ENCODE measurements at regions not wholly inside any gene's neighbourhood (a gene's known extent, or its start where the extent isn't known, plus 50 kb on each side); places are given as distances from the start of the nearest gene placed in this dataset.
"Not testable (repeated sequence)": the region's sequence is repeated elsewhere in the genome, so short reads cannot be mapped to it uniquely, and the experiment has no call there.

- no peak overlapping the region for H3K4me3 ChIP-seq (ENCODE audit: low read depth, low read length)
- no peak for DNase-seq (ENCODE audit: low read depth)
- TF ChIP-seq, protein P1, sequence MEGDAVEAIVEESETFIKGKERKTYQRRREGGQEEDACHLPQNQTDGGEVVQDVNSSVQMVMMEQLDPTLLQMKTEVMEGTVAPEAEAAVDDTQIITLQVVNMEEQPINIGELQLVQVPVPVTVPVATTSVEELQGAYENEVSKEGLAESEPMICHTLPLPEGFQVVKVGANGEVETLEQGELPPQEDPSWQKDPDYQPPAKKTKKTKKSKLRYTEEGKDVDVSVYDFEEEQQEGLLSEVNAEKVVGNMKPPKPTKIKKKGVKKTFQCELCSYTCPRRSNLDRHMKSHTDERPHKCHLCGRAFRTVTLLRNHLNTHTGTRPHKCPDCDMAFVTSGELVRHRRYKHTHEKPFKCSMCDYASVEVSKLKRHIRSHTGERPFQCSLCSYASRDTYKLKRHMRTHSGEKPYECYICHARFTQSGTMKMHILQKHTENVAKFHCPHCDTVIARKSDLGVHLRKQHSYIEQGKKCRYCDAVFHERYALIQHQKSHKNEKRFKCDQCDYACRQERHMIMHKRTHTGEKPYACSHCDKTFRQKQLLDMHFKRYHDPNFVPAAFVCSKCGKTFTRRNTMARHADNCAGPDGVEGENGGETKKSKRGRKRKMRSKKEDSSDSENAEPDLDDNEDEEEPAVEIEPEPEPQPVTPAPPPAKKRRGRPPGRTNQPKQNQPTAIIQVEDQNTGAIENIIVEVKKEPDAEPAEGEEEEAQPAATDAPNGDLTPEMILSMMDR (conservative IDR thresholded peaks at IDR 0.05; ENCODE audit: low read depth, low read length) = no peak
Observed at GRCh38 chr18:73124175-73124574, 256.4 kb upstream of the NETO1 start.

GRCh38 chr18:73121207-73121606 is 253.4 kb upstream of the NETO1 start:
- TF ChIP-seq, protein P1 (conservative IDR thresholded peaks at IDR 0.05; ENCODE audit: low read depth, low read length) = no peak
- DNase-seq (ENCODE audit: low read depth) = no peak
- no peak overlapping the region for H3K4me3 ChIP-seq (ENCODE audit: low read depth, low read length)

GRCh38 chr18:73120626-73121025 is 252.8 kb upstream of the NETO1 start:
- H3K4me3 ChIP-seq (ENCODE audit: low read depth, low read length) = no peak overlapping the region
- DNase-seq (ENCODE audit: low read depth) = no peak
- TF ChIP-seq, protein P1 (conservative IDR thresholded peaks at IDR 0.05; ENCODE audit: low read depth, low read length) = no peak

DNA sequence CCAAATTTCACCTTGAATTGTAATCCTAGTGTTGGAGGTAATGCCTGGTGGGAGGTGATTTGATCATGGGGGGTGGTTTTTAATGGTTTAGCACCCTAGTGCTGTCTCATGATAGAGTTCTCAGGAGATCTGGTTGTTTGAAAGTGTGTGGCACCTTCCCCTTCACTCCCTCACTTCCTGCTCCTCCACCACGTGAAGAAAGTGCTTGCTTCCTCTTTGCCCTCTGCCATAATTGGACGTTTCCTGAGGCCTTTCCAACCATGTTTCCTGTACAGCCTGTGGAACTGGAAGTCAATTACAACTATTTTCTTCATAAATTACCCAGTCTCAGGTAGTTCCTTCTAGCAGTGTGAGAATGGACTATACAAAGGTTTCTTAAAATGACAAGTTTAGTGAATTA is 251.8 kb upstream of the NETO1 start:
- no peak for DNase-seq (ENCODE audit: low read depth)
- no peak overlapping the region for H3K4me3 ChIP-seq (ENCODE audit: low read depth, low read length)
- TF ChIP-seq, protein P1 (conservative IDR thresholded peaks at IDR 0.05; ENCODE audit: low read depth, low read length) = no peak

DNA sequence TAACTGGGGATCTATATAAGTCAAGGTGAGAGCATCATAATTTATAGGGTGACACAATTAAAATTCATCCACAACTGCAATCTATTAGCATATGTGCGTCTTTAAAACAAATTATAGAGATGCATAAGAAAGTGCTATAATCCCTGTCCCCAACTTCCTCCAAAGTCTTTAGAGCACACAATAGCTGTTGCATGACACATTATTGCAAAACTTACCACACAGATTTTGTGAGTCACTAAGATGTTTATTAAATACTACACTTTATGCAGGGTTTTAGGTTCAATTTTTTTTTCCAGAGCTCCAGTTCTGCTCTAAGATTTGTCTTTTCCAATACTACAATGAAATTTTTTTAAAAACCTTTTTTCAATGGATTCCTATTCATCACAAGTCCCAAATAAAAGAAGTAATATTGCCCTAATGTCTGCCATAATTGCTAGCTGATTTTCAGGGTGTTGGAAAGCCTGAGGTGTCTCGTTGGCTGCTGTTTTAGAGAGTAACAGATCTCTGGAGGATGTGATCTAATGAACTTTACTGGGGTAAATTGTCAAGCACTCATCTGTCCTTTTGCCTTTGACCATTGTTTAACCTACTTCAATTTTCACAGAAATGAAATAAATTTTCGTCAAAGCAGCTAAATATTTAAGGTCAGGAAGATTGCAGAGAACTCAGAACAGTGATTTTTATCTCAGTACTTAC is 250.5 kb upstream of the NETO1 start:
- H3K4me3 ChIP-seq (ENCODE audit: low read depth, low read length) = no peak overlapping the region
- TF ChIP-seq, protein P1 (conservative IDR thresholded peaks at IDR 0.05; ENCODE audit: low read depth, low read length) = no peak
- no peak for DNase-seq (ENCODE audit: low read depth)

- TF ChIP-seq, protein P1 (conservative IDR thresholded peaks at IDR 0.05; ENCODE audit: low read depth, low read length) = no peak
- no peak for DNase-seq (ENCODE audit: low read depth)
- no peak overlapping the region for H3K4me3 ChIP-seq (ENCODE audit: low read depth, low read length)
Observed at GRCh38 chr18:73110307-73110706, 242.5 kb upstream of the NETO1 start.

DNA sequence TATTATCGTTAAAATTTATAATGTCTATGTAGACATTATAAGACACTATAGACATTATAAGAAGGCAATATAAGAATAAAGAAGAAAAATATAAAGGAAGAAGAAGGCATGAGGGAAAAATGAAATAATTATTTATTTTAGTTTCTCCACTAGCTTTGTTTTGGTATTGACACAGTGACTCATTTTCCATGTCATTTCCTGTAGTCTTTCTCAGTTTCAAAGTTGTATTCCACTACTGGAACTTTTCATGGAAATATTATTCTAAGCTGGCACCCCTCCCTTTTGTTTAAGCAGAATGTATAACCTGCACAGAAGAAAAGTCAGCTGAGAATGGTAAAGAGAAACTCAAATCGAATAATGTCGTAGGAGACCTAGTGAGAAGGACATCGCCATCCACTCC is 234.2 kb upstream of the NETO1 start:
- H3K4me3 ChIP-seq (ENCODE audit: low read depth, low read length) = no peak overlapping the region
- TF ChIP-seq, protein P1 (conservative IDR thresholded peaks at IDR 0.05; ENCODE audit: low read depth, low read length) = no peak
- no peak for DNase-seq (ENCODE audit: low read depth)

DNA sequence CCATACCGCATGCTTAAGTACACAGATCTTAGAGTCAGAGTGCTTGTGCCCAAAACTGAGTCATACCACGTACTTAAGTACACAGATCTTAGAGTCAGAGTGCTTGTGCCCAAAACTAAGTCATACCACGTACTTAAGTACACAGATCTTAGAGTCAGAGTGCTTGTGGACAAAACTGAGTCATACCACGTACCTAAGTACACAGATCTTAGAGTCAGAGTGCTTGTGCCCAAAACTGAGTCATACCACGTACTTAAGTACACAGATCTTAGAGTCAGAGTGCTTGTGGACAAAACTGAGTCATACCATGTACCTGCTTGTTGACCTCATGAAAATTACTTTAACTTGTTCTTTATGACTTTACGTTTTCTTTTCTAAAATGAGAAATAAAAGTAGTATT is 233.7 kb upstream of the NETO1 start:
- not testable (repeated sequence) for DNase-seq (ENCODE audit: low read depth); H3K4me3 ChIP-seq (ENCODE audit: low read depth, low read length)

Measured in epithelial cell of proximal tubule (primary cell).